ENCODE measurements at regions not wholly inside any gene's neighbourhood (a gene's known extent, or its start where the extent isn't known, plus 50 kb on each side); places are given as distances from the start of the nearest gene placed in this dataset.
"Not testable (repeated sequence)": the region's sequence is repeated elsewhere in the genome, so short reads cannot be mapped to it uniquely, and the experiment has no call there.

DNA sequence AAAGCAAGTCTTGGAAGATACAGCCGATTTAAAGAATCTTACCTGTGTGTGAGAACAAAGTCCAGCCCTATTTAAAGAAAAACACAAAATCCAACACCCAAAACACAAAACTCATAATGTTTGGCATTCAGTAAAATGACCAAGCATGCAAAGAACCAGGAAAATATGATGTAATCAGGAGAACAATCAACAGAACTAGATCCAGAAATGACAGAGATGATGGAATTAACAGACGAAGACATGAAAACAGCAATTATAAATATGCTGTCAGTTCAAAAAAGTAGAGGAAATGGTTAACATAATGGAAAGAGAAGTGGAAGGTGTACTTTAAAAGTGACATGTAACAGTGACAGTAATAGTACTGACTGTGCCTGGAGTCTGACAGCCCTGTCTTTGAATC is 56.1 kb upstream of the ERV3-1 start:
- not testable (repeated sequence) for H3K36me3 Mint-ChIP-seq (ENCODE audit: insufficient read depth); H3K27me3 Mint-ChIP-seq; H3K4me3 Mint-ChIP-seq; DNase-seq (ENCODE audit: low spot score in 2 of 2); ATAC-seq (replicated peaks; ENCODE audit: extremely low read depth, poor library complexity, severe bottlenecking); H3K9me3 Mint-ChIP-seq; H3K27ac Mint-ChIP-seq (ENCODE audit: low read depth)
- H3K4me1 Mint-ChIP-seq: peaks cover 15% of the 10 kb centered on the region

- not testable (repeated sequence) for ATAC-seq (replicated peaks; ENCODE audit: extremely low read depth, poor library complexity, severe bottlenecking); DNase-seq (ENCODE audit: low spot score in 2 of 2); H3K36me3 Mint-ChIP-seq (ENCODE audit: insufficient read depth); H3K9me3 Mint-ChIP-seq; H3K27me3 Mint-ChIP-seq; H3K27ac Mint-ChIP-seq (ENCODE audit: low read depth); H3K4me3 Mint-ChIP-seq
- H3K4me1 Mint-ChIP-seq: peaks cover 19% of the 10 kb centered on the region
Observed at GRCh38 chr7:65059247-65059646, 52.8 kb upstream of the ERV3-1 start.

All from central memory CD8-positive, alpha-beta T cell (primary cell).